HUES48 (cell line): ENCODE measurements at regions not wholly inside any gene's neighbourhood (a gene's known extent, or its start where the extent isn't known, plus 50 kb on each side); places are given as distances from the start of the nearest gene placed in this dataset.

Experiments used
- H3K27ac ChIP-seq: one replicate; pipeline ENCODE4 v1.7.0; 2013; ENCODE audit warnings: low read depth, low read length, inconsistent platforms
- H3K27me3 ChIP-seq: 2 replicates; pipeline ENCODE4 v1.6.1; 2013; ENCODE audit warnings: mild to moderate bottlenecking, low read length; ENCODE audit not compliant: control insufficient read depth, insufficient read depth
- H3K36me3 ChIP-seq: 2 replicates; pipeline ENCODE4 v1.6.1; 2013; ENCODE audit warnings: low read length; ENCODE audit not compliant: control insufficient read depth, insufficient read depth
- H3K4me1 ChIP-seq: 2 replicates; pipeline ENCODE4 v1.6.1; 2013; ENCODE audit warnings: mild to moderate bottlenecking, low read length; ENCODE audit not compliant: control insufficient read depth, insufficient read depth
- H3K4me3 ChIP-seq: 2 replicates; pipeline ENCODE4 v1.5.1; 2013; ENCODE audit warnings: mild to moderate bottlenecking, low read depth, low read length
- H3K9ac ChIP-seq: 2 replicates; pipeline ENCODE4 v1.6.1; 2013; ENCODE audit warnings: mild to moderate bottlenecking, low read depth, low read length, moderate library complexity
- H3K9me3 ChIP-seq: 2 replicates; pipeline ENCODE4 v1.6.1; 2013; ENCODE audit warnings: low read length; ENCODE audit not compliant: control insufficient read depth, insufficient read depth

- no peaks in the 10 kb centered on the region for H3K36me3 ChIP-seq
- no peak overlapping the region for H3K27ac ChIP-seq
- no peak overlapping the region for H3K9ac ChIP-seq
- H3K4me1 ChIP-seq = peaks cover 17% of the 10 kb centered on the region; the same call in 1 of the 2 replicates
- no peaks in the 10 kb centered on the region for H3K27me3 ChIP-seq
- H3K9me3 ChIP-seq = no peaks in the 10 kb centered on the region
- no peak overlapping the region for H3K4me3 ChIP-seq
Observed at GRCh38 chr14:97712471-97712870, 915.3 kb downstream of the VRK1 start.

DNA sequence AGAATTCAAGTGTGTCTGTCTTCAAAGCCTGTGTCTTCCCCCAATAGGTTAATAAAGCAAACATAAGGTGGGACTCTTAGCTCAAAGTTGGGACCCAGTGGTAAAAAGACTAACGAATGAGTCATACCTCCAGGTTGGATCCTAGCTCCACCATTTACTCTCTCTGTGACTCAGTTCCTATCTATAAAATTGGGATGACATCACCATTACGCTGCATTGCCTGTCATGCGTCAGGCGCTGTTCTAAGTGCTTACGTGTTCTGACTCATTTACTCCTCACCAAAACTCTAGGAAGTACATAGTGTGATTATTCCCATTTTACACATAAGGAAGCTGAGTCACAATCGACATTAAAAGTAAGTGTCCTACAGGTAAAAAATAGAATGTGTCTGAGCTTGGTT lies 915.8 kb downstream of the VRK1 start:
- H3K27me3 ChIP-seq = no peaks in the 10 kb centered on the region
- H3K36me3 ChIP-seq = no peaks in the 10 kb centered on the region
- no peak overlapping the region for H3K27ac ChIP-seq
- H3K4me1 ChIP-seq = peaks cover 17% of the 10 kb centered on the region; the same call in 1 of the 2 replicates
- no peaks in the 10 kb centered on the region for H3K9me3 ChIP-seq
- H3K9ac ChIP-seq = no peak overlapping the region
- H3K4me3 ChIP-seq = no peak overlapping the region

DNA sequence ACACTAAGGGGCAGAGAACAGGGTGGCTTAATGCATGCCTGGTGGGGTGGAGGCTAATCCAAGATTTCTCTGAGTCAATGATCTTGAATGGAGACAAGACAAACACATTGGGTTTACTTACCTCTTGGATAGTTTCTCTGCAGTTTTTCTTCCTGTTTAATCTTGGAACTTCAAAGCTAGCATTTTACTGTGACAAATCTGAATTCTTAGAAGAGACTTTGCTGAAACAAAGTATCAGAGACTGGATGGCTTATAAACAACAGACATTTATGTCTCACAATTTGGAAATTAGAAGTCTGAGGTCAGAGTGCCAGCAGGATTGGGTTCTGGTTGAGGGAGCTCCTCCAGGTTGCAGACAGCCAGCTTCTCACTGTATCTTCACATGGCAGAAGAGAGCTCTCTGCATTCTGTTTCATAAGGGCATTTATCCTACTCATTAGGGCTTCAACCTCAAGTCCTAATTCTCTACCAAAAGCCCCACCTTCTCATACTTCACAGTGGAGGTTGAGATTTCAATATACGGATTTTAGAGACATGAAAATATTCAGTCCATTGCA lies 921.8 kb downstream of the VRK1 start:
- no peaks in the 10 kb centered on the region for H3K9me3 ChIP-seq
- H3K4me1 ChIP-seq = no peaks in the 10 kb centered on the region
- no peaks in the 10 kb centered on the region for H3K27me3 ChIP-seq
- no peak overlapping the region for H3K27ac ChIP-seq
- H3K4me3 ChIP-seq = no peak overlapping the region
- no peak overlapping the region for H3K9ac ChIP-seq
- H3K36me3 ChIP-seq = no peaks in the 10 kb centered on the region

- Histone ChIP-seq H3K4me1 (no peaks in the 10 kb centered on the region), H3K4me3 (no peak overlapping the region), H3K27ac (no peak overlapping the region), H3K9me3 (no peaks in the 10 kb centered on the region), H3K9ac (no peak overlapping the region), H3K27me3 (no peaks in the 10 kb centered on the region), H3K36me3 (no peaks in the 10 kb centered on the region)
Observed at GRCh38 chr14:97719931-97720330, 922.7 kb downstream of the VRK1 start.

DNA sequence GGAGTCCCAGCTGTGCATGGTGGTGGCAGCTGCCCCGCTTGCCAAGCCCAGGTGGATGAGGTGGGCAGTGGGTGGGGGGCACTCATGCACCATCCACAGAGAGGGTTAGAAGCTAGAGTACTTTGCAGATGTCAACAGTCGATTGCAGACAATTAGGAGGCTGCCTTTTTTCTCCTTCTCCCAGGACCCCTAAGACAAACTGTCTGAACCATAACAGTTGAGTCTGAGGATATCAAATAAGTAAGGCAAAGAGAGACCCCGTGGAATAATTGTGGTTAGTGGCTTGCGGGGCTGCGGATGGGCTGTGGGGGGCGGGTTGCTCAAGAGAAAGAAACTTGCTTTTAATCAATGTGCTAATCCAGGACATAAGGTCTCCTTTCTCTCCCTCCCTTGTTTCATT lies 926.2 kb downstream of the VRK1 start:
- Histone ChIP-seq H3K4me1 (no peaks in the 10 kb centered on the region), H3K27ac (no peak overlapping the region), H3K27me3 (no peaks in the 10 kb centered on the region), H3K4me3 (no peak overlapping the region), H3K9ac (no peak overlapping the region), H3K9me3 (no peaks in the 10 kb centered on the region), H3K36me3 (no peaks in the 10 kb centered on the region)

DNA sequence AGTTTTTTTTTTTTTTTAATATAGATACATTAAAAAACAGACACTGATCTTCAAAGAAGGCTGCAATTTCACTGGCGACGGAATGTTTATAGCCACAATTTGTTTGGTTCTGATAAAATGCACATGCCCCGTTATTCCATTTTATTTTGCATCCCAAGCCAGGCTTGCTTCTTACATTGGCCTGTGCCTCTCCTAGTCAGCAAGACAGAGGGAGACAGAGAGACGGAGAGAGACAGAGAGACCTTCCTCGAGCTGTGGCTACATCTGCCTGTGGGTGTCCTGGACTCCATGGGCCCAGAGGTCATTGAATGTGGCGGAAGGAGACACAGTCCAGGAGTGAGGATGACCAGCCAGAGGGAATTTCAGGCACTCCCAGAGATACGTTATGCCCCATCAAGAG lies 926.6 kb downstream of the VRK1 start:
- no peak overlapping the region for H3K4me3 ChIP-seq
- no peaks in the 10 kb centered on the region for H3K9me3 ChIP-seq
- H3K27me3 ChIP-seq = no peaks in the 10 kb centered on the region
- no peaks in the 10 kb centered on the region for H3K4me1 ChIP-seq
- H3K9ac ChIP-seq = no peak overlapping the region
- no peak overlapping the region for H3K27ac ChIP-seq
- H3K36me3 ChIP-seq = no peaks in the 10 kb centered on the region

- H3K9ac ChIP-seq = no peak overlapping the region
- H3K27me3 ChIP-seq = no peaks in the 10 kb centered on the region
- H3K9me3 ChIP-seq = no peaks in the 10 kb centered on the region
- no peaks in the 10 kb centered on the region for H3K36me3 ChIP-seq
- H3K27ac ChIP-seq = no peak overlapping the region
- H3K4me3 ChIP-seq = no peak overlapping the region
- no peaks in the 10 kb centered on the region for H3K4me1 ChIP-seq
Observed at GRCh38 chr14:97724265-97724731, 927.1 kb downstream of the VRK1 start.

DNA sequence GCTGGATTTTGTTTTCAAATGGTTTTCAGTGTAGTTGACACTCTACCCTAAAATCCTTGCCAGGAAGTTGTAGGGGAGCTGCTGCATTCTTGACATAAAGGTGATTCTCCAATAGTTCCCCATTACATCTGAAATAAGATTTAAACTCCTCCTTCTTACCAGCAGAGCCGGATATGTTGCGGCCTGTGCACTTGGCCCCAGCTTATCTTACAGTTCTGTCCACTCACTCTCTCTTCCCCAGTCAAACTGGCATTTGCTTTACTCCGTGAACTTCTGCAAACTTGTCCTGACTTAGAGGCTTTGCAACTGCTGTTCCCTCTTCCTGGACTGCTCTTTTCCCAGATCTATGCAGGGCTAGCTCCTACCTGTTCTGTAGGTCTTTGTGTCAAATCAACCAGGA lies 929.5 kb downstream of the VRK1 start:
- no peaks in the 10 kb centered on the region for H3K9me3 ChIP-seq
- H3K9ac ChIP-seq = no peak overlapping the region
- no peaks in the 10 kb centered on the region for H3K36me3 ChIP-seq
- H3K27me3 ChIP-seq = no peaks in the 10 kb centered on the region
- H3K4me3 ChIP-seq = no peak overlapping the region
- no peak overlapping the region for H3K27ac ChIP-seq
- H3K4me1 ChIP-seq = no peaks in the 10 kb centered on the region

- H3K4me3 ChIP-seq = no peak overlapping the region
- H3K9me3 ChIP-seq = no peaks in the 10 kb centered on the region
- H3K27me3 ChIP-seq = no peaks in the 10 kb centered on the region
- H3K36me3 ChIP-seq = no peaks in the 10 kb centered on the region
- H3K4me1 ChIP-seq = no peaks in the 10 kb centered on the region
- H3K27ac ChIP-seq = no peak overlapping the region
- H3K9ac ChIP-seq = no peak overlapping the region
Observed at GRCh38 chr14:97730706-97731105, 933.5 kb downstream of the VRK1 start.

DNA sequence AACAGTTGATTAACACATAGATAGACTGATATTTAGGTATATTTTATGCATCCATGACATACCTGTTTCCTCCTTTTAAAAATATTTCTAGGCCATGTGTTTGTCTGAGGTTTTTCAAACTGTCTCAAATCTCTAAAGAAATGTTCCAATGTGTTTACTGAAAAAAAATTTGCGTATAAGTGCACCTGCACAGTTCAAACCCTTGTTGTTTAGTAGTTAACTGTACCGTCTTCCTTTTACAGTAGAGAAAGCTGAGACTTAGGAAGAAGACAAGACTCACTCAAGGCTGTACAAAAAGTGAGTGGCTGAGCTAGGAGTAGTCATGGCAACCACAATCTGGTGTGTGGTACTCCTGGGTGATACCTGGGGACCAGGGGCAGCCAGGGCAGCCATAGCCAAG lies 934.6 kb downstream of the VRK1 start:
- no peaks in the 10 kb centered on the region for H3K27me3 ChIP-seq
- no peaks in the 10 kb centered on the region for H3K4me1 ChIP-seq
- no peak overlapping the region for H3K27ac ChIP-seq
- no peak overlapping the region for H3K9ac ChIP-seq
- no peaks in the 10 kb centered on the region for H3K9me3 ChIP-seq
- no peaks in the 10 kb centered on the region for H3K36me3 ChIP-seq
- H3K4me3 ChIP-seq = no peak overlapping the region

DNA sequence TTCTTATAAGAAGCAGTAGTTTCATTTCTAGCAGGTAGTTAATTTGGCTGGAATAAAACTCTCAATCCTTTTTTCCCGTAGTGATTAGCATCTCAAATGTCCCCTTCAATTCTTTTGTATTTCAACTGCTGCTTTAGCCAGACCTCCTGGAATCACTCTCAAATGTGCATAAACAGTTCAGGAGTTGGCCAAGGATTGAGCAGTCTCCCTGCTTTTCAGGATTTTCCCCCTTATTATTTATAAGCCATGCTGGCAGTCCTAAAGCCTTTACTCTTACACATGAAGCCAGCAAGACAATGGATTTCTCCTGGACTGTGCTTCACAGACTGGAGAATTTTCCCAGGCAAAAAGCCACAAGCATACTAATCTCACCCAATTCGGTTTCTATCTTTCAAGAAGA lies 950.1 kb downstream of the VRK1 start:
- Histone ChIP-seq H3K27ac (peak overlapping the region; percentile 66), H3K27me3 (no peaks in the 10 kb centered on the region), H3K36me3 (no peaks in the 10 kb centered on the region), H3K4me1 (peaks cover 16% of the 10 kb centered on the region), H3K4me3 (peak overlapping the region; percentile 40; the same call in 1 of the 2 replicates), H3K9me3 (no peaks in the 10 kb centered on the region), H3K9ac (no peak overlapping the region)

DNA sequence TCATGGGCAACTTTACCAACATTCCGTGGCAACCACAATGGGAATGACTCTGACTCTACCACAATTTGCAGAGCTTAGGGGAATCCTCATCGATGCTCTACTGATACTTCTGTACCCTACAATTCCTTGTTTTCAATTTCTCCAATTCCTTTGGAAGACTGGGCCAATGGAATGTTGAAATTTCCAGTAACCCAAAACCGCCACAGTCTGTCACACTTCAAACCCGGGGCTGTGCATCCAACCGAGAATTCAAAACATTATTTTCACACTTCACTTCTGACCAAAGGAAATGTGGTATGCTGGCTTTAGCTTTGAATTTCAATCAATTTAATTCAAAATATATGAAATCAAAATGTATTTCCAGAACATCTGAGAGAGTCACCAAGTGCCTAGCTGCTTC lies 951.4 kb downstream of the VRK1 start:
- H3K36me3 ChIP-seq = no peaks in the 10 kb centered on the region
- no peak overlapping the region for H3K27ac ChIP-seq
- no peaks in the 10 kb centered on the region for H3K27me3 ChIP-seq
- H3K4me3 ChIP-seq = no peak overlapping the region
- no peaks in the 10 kb centered on the region for H3K9me3 ChIP-seq
- peaks cover 16% of the 10 kb centered on the region for H3K4me1 ChIP-seq
- no peak overlapping the region for H3K9ac ChIP-seq
